NB4 (cell line): ENCODE measurements at regions not wholly inside any gene's neighbourhood (a gene's known extent, or its start where the extent isn't known, plus 50 kb on each side); places are given as distances from the start of the nearest gene placed in this dataset.
"Not testable (repeated sequence)": the region's sequence is repeated elsewhere in the genome, so short reads cannot be mapped to it uniquely, and the experiment has no call there.

ENCODE experiments used
- DNase-seq: peaks from one replicate; pipeline ENCODE4 v3.0.0; 2010; ENCODE audit warnings: low read depth
- H3K4me3 ChIP-seq: one replicate; pipeline ENCODE4 v1.5.1; 2011; ENCODE audit warnings: mild to moderate bottlenecking, low read depth, low read length, moderate library complexity
- CTCF ChIP-seq: IDR thresholded peaks from one replicate; pipeline ENCODE4 v1.5.1; 2012; ENCODE audit warnings: low read depth, low read length
- MAX ChIP-seq: IDR thresholded peaks from 2 replicates; pipeline ENCODE4 v1.6.1; 2011; ENCODE audit warnings: low read depth, low read length
- MYC ChIP-seq: IDR thresholded peaks from 2 replicates; pipeline ENCODE4 v1.6.1; 2011; ENCODE audit warnings: low read depth, low read length
- POLR2A ChIP-seq: IDR thresholded peaks from 2 replicates; pipeline ENCODE4 v1.6.1; 2011; ENCODE audit warnings: mild to moderate bottlenecking; ENCODE audit not compliant: insufficient read length; ENCODE audit errors: extremely low read depth

GRCh38 chr11:56846631-56847576 is 98.4 kb upstream of the OR9G4 start:
- no peak for DNase-seq
- TF ChIP-seq CTCF, result no peak
- no peak for TF ChIP-seq MYC
- TF ChIP-seq MAX, result no peak
- TF ChIP-seq POLR2A, result no peak

GRCh38 chr11:56845121-56845732 is 96.7 kb upstream of the OR9G4 start:
- no peak overlapping the region for H3K4me3 ChIP-seq
- TF ChIP-seq CTCF (no peak), MYC (no peak), MAX (no peak), POLR2A (no peak)
- DNase-seq, result no peak

More at GRCh38 chr11:56846631-56847576, 98.4 kb upstream of the OR9G4 start:
- no peak overlapping the region for H3K4me3 ChIP-seq

GRCh38 chr11:56843816-56844215 is 95.3 kb upstream of the OR9G4 start:
- DNase-seq, result no peak
- TF ChIP-seq CTCF, result no peak
- TF ChIP-seq MAX, result no peak
- no peak for TF ChIP-seq POLR2A
- no peak for TF ChIP-seq MYC

GRCh38 chr11:56842814-56843794 is 94.6 kb upstream of the OR9G4 start:
- no peak overlapping the region for H3K4me3 ChIP-seq
- no peak for DNase-seq
- TF ChIP-seq MAX, result no peak
- no peak for TF ChIP-seq POLR2A
- no peak for TF ChIP-seq MYC
- no peak for TF ChIP-seq CTCF

More at GRCh38 chr11:56843816-56844215, 95.3 kb upstream of the OR9G4 start:
- no peak overlapping the region for H3K4me3 ChIP-seq

GRCh38 chr11:56841210-56841810 is 92.8 kb upstream of the OR9G4 start:
- TF ChIP-seq MYC (no peak), CTCF (peak; percentile 76)

GRCh38 chr11:56827357-56827756 is 78.9 kb upstream of the OR9G4 start:
- not testable (repeated sequence) for H3K4me3 ChIP-seq
- peak; percentile 7 for DNase-seq

More at GRCh38 chr11:56841210-56841810, 92.8 kb upstream of the OR9G4 start:
- peak; percentile 67 for DNase-seq
- H3K4me3 ChIP-seq, result no peak overlapping the region
